HepG2 (cell line): ENCODE measurements at regions not wholly inside any gene's neighbourhood (a gene's known extent, or its start where the extent isn't known, plus 50 kb on each side); places are given as distances from the start of the nearest gene placed in this dataset.

Experiments
- ATAC-seq: fragments of 200-7000 bp; cut with Tn5 transposase; 3 replicates; pipeline ENCODE4 v1.9.1; 2020; ENCODE audit warnings: mild to moderate bottlenecking, moderate library complexity
- BruUV-seq: library from RNA; stranded (reverse); fragments of 400-500 nt; replicated peaks from 2 replicates; lab custom pipeline; 2021; lab: Mats Ljungman, UMichigan
- CTCF ChIA-PET: fragments of 300-600 bp; formaldehyde crosslinking; extraction: SDS; loops from one replicate; lab custom pipeline; 2021; ENCODE audit warnings: low total read pairs, inconsistent platforms, low intra/inter-chr PET ratio; lab: Yijun Ruan, JAX
- POLR2A ChIA-PET: fragments of 350-600 bp; sonication (Branson Sonifier 250); formaldehyde crosslinking; loops from one replicate; lab custom pipeline; 2020; ENCODE audit warnings: antibody characterized with exemption, inconsistent platforms; lab: Yijun Ruan, JAX
- DNase-seq: peaks from one replicate; pipeline ENCODE4 v3.0.0-alpha.2; 2015; ENCODE audit warnings: low spot score
- FAIRE-seq: peaks from 3 replicates; lab custom pipeline; 2011; peaks lifted over from hg19 to GRCh38; lab: Jason Lieb, UNC
- H2AFZ ChIP-seq: one replicate; pipeline ENCODE4 v1.6.1; 2011; ENCODE audit warnings: low read length, inconsistent platforms
- H3K27ac ChIP-seq: fragments of 300-600 bp; 3 replicates; pipeline ENCODE4 v1.8.0; 2011; ENCODE audit warnings: mixed run types, mild to moderate bottlenecking, mixed read lengths, low read length, inconsistent platforms; ENCODE audit not compliant: insufficient read depth; ENCODE audit errors: extremely low read length
- H3K27me3 ChIP-seq, 2 experiments: fragments of 200-600 bp in 1 of 2; 2 replicates in 1 of 2; 3 replicates in 1 of 2; pipeline versions ENCODE4 v1.6.0 to v1.8.0; 2011; ENCODE audit warnings: low read length in 2 of 2, mild to moderate bottlenecking in 2 of 2, moderate library complexity in 2 of 2, inconsistent platforms in 1 of 2; ENCODE audit not compliant: insufficient read depth in 2 of 2, control insufficient read depth in 1 of 2
- H3K36me3 ChIP-seq, 2 experiments: fragments of 200-600 bp in 1 of 2; replicated peaks in 1 of 2; 2 replicates in 1 of 2; 3 replicates in 1 of 2; pipeline versions ENCODE4 v1.5.1 to v1.8.0; 2011; ENCODE audit warnings: low read length in 2 of 2, inconsistent platforms in 1 of 2; ENCODE audit not compliant: insufficient read depth in 2 of 2, control insufficient read depth in 1 of 2
- H3K4me1 ChIP-seq: 2 replicates; pipeline ENCODE4 v1.5.1; 2012; ENCODE audit warnings: low read length, inconsistent platforms; ENCODE audit not compliant: insufficient read depth
- H3K4me2 ChIP-seq: 2 replicates; pipeline ENCODE4 v1.6.0; 2011; ENCODE audit warnings: low read depth, low read length, inconsistent platforms
- H3K4me3 ChIP-seq, 3 experiments: fragments of 200-600 bp in 1 of 3; sonication (generic), shearing (Covaris generic) in 1 of 3; replicated peaks in 1 of 3; 2 replicates each; pipeline ENCODE4 v1.5.1; 2011 to 2016; ENCODE audit warnings: low read length in 3 of 3, inconsistent platforms in 2 of 3, low read depth in 2 of 3, mild to moderate bottlenecking in 2 of 3, control low read depth in 1 of 3, mixed read lengths in 1 of 3; ENCODE audit not compliant: insufficient read depth in 1 of 3
- H3K79me2 ChIP-seq: one replicate; pipeline ENCODE4 v1.6.1; 2011; ENCODE audit warnings: low read length, inconsistent platforms; ENCODE audit not compliant: insufficient read depth
- H3K9ac ChIP-seq: 2 replicates; pipeline ENCODE4 v1.6.0; 2011; ENCODE audit warnings: mild to moderate bottlenecking, low read depth, low read length, inconsistent platforms; ENCODE audit not compliant: insufficient read depth
- H3K9me3 ChIP-seq: 2 replicates; pipeline ENCODE4 v1.5.1; 2012; ENCODE audit warnings: mild to moderate bottlenecking, low read length
- H4K20me1 ChIP-seq: 2 replicates; pipeline ENCODE4 v1.6.0; 2011; ENCODE audit warnings: inconsistent platforms, mild to moderate bottlenecking, low read length, moderate library complexity; ENCODE audit not compliant: insufficient read depth
- EP300 ChIP-seq, 3 experiments: sonication (generic) in 1 of 3; formaldehyde crosslinking in 1 of 3; IDR thresholded peaks; 2 replicates each; pipeline versions ENCODE4 v1.5.1 to v1.6.1; 2011 to 2020; ENCODE audit warnings: low read depth in 2 of 3, low read length in 2 of 3, borderline replicate concordance in 1 of 3, improper control_type of control experiment in 1 of 3, mild to moderate bottlenecking in 1 of 3, missing genetic modification reagents in 1 of 3, moderate library complexity in 1 of 3
- GZF1 ChIP-seq: sonication (generic); formaldehyde crosslinking; IDR thresholded peaks from 2 replicates; pipeline ENCODE4 v1.5.1; 2020; ENCODE audit warnings: mild to moderate bottlenecking, missing genetic modification reagents
- KMT2B ChIP-seq: IDR thresholded peaks from 2 replicates; pipeline ENCODE4 v1.6.1; 2016; ENCODE audit warnings: missing genetic modification reagents, missing compliant biosample characterization
- PCBP1 ChIP-seq: fragments of 200-400 bp; formaldehyde crosslinking; IDR thresholded peaks from 2 replicates; pipeline ENCODE4 v1.6.1; 2017; ENCODE audit warnings: mild to moderate bottlenecking, low read depth, low read length, borderline replicate concordance
- PHF21A ChIP-seq: sonication (generic); formaldehyde crosslinking; IDR thresholded peaks from 2 replicates; pipeline ENCODE4 v1.5.0; 2020; ENCODE audit warnings: mild to moderate bottlenecking, missing genetic modification reagents
- RFX5 ChIP-seq: IDR thresholded peaks from 2 replicates; pipeline ENCODE4 v1.6.1; 2011; ENCODE audit warnings: low read depth, low read length, improper control_type of control experiment
- TBX2 ChIP-seq: sonication (generic); formaldehyde crosslinking; IDR thresholded peaks from 2 replicates; pipeline ENCODE4 v1.5.0; 2020; ENCODE audit warnings: missing genetic modification reagents, mild to moderate bottlenecking, borderline replicate concordance
- ZNF121 ChIP-seq: sonication (generic); formaldehyde crosslinking; IDR thresholded peaks from 2 replicates; pipeline ENCODE4 v1.5.0; 2020; ENCODE audit warnings: mild to moderate bottlenecking, missing genetic modification reagents
- ZNF335 ChIP-seq: sonication (generic); formaldehyde crosslinking; IDR thresholded peaks from 2 replicates; pipeline ENCODE4 v1.4.0; 2020; ENCODE audit warnings: missing genetic modification reagents
- ZNF501 ChIP-seq: sonication (generic); formaldehyde crosslinking; IDR thresholded peaks from 2 replicates; pipeline ENCODE4 v1.5.1; 2020; ENCODE audit warnings: mild to moderate bottlenecking, moderate library complexity, missing genetic modification reagents
- WGBS: methylation state at CpG from one replicate; pipeline ENCODE4 v1.1.6; 2017; ENCODE audit warnings: low lambda C conversion rate; 5-methylcytosine and 5-hydroxymethylcytosine counted together
- in situ Hi-C: cut with HindIII; loops from 2 replicates; pipeline ENCODE4 v1.10.0; 2017; ENCODE audit warnings: low pct_unique_long_range_greater_than_20kb; ENCODE audit not compliant: extremely low pct_ligation_motif_present
- intact Hi-C: fragments of 100-400 bp; cut with micrococcal nuclease; formaldehyde crosslinking; loops from one replicate; pipeline ENCODE4 v1.10.0; 2022; ENCODE audit not compliant: unreplicated experiment
- TF ChIP-seq, protein P1 (sequence below): sonication (generic); formaldehyde crosslinking; conservative IDR thresholded peaks from 2 replicates; pipeline ENCODE4 v1.4.0; 2020; ENCODE audit warnings: missing genetic modification reagents
- TF ChIP-seq, protein P2 (sequence below): sonication (generic); formaldehyde crosslinking; IDR thresholded peaks from 2 replicates; pipeline ENCODE4 v1.5.0; 2020; ENCODE audit warnings: missing genetic modification reagents, mild to moderate bottlenecking, borderline replicate concordance
- TF ChIP-seq, protein P3 (sequence below): sonication (generic); formaldehyde crosslinking; IDR thresholded peaks from 2 replicates; pipeline ENCODE4 v1.4.0; 2020; ENCODE audit warnings: missing genetic modification reagents
- TF ChIP-seq, protein P4 (sequence below): IDR thresholded peaks from 2 replicates; pipeline ENCODE4 v1.6.1; 2016; ENCODE audit warnings: mild to moderate bottlenecking
- TF ChIP-seq, protein P5 (sequence below): sonication (generic); formaldehyde crosslinking; IDR thresholded peaks from 2 replicates; pipeline ENCODE4 v1.8.1; 2022; ENCODE audit warnings: low read depth, mild to moderate bottlenecking, missing genetic modification reagents

DNA sequence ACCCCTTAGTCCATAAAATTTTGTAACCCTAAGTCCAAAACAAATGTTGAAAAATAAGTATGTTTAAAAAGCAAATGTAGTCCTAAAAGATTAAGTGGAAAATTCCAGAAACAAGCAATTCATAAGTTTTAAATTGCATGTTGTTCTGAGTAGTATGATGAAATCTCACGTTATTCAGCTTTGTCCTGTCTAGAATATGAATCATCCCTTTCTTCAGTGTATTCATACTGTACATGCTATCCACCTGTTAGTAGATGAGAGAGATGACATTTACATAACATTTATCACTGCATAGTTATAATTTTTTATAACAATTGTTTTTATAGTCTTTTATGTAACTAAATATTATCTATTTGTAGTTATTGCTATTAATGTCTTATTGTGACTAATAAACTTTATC lies 622.3 kb upstream of the CHORDC1 start:
- H3K4me3 ChIP-seq, result no peak overlapping the region
- ATAC-seq (no peak), DNase-seq (no peak), FAIRE-seq (no peak)
- H3K4me2 ChIP-seq, result no peak overlapping the region
- H2AFZ ChIP-seq, result no peak overlapping the region
- intact Hi-C loops (no loop called here), in situ Hi-C loops (no loop called here)
- H3K36me3 ChIP-seq, result no peaks in the 10 kb centered on the region
- no peaks in the 10 kb centered on the region for H3K27me3 ChIP-seq
- H3K9ac ChIP-seq, result no peak overlapping the region
- H3K9me3 ChIP-seq, result no peaks in the 10 kb centered on the region
- H4K20me1 ChIP-seq, result no peaks in the 10 kb centered on the region
- POLR2A ChIA-PET, result no interaction called here
- CTCF ChIA-PET, result no interaction called here
- WGBS, result 41% methylated on average over 1 of the region's 1 CpG
- no peaks in the 10 kb centered on the region for H3K4me1 ChIP-seq
- TF ChIP-seq RFX5, result no peak
- no peak for TF ChIP-seq ZNF121
- TF ChIP-seq GZF1 (CRISPR knock-in tag), result no peak
- TF ChIP-seq, protein P1, sequence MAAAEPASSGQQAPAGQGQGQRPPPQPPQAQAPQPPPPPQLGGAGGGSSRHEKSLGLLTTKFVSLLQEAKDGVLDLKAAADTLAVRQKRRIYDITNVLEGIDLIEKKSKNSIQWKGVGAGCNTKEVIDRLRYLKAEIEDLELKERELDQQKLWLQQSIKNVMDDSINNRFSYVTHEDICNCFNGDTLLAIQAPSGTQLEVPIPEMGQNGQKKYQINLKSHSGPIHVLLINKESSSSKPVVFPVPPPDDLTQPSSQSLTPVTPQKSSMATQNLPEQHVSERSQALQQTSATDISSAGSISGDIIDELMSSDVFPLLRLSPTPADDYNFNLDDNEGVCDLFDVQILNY (CRISPR knock-in tag), result no peak
- TF ChIP-seq, protein P2, sequence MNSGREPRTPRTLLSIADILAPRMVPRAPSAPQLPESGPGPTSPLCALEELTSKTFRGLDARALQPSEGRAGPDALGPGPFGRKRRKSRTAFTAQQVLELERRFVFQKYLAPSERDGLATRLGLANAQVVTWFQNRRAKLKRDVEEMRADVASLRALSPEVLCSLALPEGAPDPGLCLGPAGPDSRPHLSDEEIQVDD (CRISPR knock-in tag), result no peak
- TF ChIP-seq, protein P3, sequence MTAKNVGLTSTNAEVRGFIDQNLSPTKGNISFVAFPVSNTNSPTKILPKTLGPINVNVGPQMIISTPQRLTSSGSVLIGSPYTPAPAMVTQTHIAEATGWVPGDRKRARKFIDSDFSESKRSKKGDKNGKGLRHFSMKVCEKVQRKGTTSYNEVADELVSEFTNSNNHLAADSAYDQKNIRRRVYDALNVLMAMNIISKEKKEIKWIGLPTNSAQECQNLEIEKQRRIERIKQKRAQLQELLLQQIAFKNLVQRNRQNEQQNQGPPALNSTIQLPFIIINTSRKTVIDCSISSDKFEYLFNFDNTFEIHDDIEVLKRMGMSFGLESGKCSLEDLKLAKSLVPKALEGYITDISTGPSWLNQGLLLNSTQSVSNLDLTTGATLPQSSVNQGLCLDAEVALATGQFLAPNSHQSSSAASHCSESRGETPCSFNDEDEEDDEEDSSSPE, result no peak
- TF ChIP-seq EP300 (IDR thresholded peaks at IDR 0.05; ENCODE audit: low read depth in 2 of 2, low read length in 2 of 2), result no peak
- no peak for TF ChIP-seq EP300 (CRISPR knock-in tag; IDR thresholded peaks at IDR 0.05; ENCODE audit: borderline replicate concordance)
- no peak for TF ChIP-seq ZNF501 (CRISPR knock-in tag)
- TF ChIP-seq ZNF335, result no peak
- TF ChIP-seq PCBP1, result no peak
- no peak for TF ChIP-seq KMT2B (CRISPR knock-in tag)
- TF ChIP-seq PHF21A (CRISPR knock-in tag), result no peak
- TF ChIP-seq, protein P4, sequence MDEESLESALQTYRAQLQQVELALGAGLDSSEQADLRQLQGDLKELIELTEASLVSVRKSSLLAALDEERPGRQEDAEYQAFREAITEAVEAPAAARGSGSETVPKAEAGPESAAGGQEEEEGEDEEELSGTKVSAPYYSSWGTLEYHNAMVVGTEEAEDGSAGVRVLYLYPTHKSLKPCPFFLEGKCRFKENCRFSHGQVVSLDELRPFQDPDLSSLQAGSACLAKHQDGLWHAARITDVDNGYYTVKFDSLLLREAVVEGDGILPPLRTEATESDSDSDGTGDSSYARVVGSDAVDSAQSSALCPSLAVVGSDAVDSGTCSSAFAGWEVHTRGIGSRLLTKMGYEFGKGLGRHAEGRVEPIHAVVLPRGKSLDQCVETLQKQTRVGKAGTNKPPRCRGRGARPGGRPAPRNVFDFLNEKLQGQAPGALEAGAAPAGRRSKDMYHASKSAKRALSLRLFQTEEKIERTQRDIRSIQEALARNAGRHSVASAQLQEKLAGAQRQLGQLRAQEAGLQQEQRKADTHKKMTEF (CRISPR knock-in tag), result no peak
- TF ChIP-seq, protein P5, sequence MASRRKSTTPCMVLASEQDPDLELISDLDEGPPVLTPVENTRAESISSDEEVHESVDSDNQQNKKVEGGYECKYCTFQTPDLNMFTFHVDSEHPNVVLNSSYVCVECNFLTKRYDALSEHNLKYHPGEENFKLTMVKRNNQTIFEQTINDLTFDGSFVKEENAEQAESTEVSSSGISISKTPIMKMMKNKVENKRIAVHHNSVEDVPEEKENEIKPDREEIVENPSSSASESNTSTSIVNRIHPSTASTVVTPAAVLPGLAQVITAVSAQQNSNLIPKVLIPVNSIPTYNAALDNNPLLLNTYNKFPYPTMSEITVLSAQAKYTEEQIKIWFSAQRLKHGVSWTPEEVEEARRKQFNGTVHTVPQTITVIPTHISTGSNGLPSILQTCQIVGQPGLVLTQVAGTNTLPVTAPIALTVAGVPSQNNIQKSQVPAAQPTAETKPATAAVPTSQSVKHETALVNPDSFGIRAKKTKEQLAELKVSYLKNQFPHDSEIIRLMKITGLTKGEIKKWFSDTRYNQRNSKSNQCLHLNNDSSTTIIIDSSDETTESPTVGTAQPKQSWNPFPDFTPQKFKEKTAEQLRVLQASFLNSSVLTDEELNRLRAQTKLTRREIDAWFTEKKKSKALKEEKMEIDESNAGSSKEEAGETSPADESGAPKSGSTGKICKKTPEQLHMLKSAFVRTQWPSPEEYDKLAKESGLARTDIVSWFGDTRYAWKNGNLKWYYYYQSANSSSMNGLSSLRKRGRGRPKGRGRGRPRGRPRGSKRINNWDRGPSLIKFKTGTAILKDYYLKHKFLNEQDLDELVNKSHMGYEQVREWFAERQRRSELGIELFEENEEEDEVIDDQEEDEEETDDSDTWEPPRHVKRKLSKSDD (CRISPR knock-in tag), result no peak
- no peak for TF ChIP-seq TBX2 (CRISPR knock-in tag)
- TF ChIP-seq, all 625 proteins: peak for 0
- Histone ChIP-seq H3K27ac (no peak overlapping the region), H3K79me2 (no peaks in the 10 kb centered on the region)
- no TSS peak for BruUV-seq
